ENCODE measurements at regions not wholly inside any gene's neighbourhood (a gene's known extent, or its start where the extent isn't known, plus 50 kb on each side); places are given as distances from the start of the nearest gene placed in this dataset.

DNA sequence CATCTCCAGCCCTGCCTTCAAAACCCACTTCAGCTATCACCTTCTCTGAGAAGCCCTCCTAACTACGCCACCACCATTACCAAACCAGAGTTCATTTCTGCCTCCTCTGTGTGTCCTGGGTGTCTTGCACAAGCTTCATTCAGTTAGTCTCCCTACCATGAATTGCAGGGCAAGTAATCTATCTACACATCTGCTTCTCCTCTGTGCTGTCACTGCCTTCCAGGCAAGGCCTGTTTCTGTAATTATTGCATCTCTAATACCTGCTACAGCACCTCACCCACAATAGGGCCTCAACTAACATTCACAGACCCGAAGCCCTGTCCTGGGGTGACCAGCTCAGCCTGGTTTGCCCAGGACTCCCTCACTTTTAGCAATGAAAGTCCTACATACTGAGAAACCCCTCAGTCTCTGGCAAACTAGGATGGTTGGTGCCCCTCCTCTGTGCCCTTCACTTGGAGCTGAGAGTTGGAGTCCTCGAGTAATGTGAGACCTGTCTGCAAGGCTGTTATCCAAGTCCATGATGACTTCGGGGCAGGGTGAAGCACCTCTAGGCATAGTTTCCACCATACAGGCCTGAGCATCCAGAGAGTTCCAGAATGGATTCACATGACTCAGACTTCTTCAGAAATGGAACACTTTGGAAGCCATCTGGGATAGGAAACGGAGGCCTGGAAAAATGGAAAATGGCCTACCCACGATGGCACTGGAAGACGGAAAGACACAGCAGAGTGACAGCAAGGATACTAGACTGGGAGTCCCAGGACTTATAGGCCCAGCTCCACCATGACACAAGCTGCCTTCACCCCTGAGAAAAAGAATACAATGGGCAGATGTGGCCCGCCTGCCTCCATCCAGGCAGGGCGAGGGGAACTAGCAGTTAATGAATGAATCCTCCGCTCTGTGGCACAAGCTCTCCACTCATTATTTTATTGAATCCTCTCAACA is 269.3 kb downstream of the BUD13 start:
- DNase-seq = no peak

GRCh38 chr11:116502641-116503061 is 270.1 kb downstream of the BUD13 start:
- DNase-seq = no peak

- DNase-seq = no peak
Observed at GRCh38 chr11:116501728-116502127, 271.1 kb downstream of the BUD13 start.

DNA sequence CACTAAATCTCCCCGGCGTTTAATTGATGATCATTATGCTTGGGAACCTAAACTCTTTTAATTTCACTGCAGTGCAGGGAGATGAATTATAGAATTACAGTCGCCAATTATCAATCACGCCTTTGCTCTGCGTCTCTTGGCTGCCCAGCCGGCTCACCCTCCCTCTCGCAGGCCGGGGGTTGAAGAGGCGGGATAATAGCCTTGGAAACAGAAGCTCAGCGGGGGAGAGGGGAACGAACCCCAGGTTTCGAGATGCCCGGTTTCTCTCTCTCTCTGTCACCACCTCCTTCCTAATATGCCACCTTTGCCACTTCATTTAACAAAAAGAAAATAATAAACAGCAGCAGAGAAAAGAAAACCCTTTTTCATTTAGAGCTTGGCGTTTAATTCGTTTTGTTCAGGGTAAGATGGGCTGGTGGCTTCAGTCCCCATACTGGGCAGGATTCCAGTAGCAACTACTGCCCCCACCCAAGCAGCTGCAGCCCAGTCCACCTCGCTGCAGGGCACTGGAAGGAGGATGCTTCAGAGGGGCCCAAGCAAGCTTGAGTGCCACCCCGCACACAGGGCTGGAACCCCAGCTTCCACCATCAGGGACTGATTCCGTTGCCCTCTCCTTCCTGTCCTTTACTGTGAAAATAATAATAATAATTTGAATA is 271.7 kb downstream of the BUD13 start:
- no peak for DNase-seq

DNA sequence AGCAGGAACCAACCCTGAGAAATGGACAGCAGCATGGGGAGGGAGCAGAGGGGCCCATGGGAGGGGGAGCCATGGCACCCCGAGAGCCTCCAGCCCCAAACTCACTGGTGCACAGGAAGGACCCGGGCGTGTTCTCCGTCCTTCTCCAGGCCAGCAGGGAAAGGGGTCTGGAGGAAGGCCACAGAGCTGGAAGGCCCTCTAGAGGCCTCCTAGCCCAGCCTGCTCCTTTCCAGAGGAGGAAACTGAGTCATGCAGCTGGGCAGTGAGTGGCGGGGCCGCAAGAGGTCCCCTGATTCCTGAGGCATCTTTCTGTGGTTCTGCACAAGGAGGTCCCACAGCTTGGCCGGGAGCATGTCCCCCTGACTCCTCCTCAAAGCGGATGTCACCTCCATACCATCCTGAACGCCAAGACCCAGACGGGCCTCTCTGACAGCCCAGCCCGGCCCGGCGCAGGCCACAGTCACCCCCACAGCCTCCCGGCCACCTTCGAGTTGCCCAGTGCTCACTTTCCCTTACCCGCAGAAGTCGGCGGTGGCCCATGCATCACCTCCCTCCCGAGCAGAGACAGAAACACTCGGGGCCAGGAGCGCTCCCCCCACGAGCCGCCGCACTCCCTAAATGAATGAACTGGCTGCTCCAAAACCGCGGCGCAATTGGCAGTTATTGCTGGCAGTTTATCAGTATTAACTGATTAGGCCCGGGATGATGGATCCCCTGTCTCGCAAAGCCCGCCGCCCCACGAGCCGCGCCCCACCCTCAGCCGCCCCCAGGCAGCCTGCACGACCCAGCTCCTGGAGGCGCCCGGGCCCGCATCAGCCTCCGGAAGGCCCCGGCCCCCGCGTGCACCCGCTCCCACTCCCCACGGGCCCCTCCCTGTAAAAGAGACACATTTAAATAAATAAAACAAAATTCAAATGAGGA is 272.5 kb downstream of the BUD13 start:
- DNase-seq = no peak

DNA sequence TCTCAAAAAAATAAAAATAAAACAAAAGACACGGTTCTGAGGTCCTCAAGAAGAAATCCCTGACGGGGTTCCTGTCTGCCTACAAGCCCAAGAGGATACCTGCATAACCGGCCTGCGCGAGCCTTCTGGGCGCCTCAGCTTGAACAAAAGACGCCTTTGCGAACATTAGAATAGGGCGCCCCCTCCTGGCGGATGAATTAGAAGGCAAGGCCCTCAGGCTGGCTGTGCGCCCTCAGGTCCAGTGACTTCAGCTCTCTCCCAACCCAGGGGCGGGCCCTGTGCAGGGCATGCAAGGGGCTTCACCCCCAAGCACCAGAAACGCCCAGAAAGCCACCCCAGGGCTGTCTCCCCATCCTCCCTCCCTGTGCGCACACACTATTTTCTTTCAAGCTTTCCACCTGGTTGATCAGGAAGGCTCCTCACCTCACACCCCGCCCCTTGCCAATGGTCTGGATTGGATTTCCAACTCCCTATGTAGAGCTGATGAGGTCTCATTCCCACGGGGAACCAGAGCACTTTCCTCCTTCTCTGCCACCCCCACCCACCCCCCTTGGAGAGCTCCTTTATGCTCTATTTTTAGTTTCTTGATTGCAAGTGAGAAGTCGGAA is 273.3 kb downstream of the BUD13 start:
- DNase-seq = peak; percentile 28

DNA sequence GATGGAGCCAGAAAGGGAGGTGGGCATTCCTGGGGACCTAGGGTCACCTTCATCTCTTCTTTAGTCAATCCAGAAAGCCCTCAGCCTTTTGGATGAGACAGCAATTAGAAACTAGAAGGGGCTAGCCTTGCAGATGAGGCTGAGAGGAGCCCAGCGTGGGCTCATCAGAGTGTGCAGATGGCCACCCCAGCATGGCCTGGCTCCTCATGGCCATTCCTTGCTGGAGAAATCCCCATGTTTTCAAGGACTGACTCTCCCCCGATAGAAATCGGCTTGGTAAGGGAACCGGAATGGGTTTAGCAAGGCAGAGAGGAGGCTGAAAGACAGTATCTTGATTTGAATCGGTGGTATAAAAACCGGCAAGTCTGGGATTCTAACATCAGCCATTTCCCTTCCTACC is 274.6 kb downstream of the BUD13 start:
- DNase-seq = no peak

GRCh38 chr11:116492600-116492999 is 280.2 kb downstream of the BUD13 start:
- DNase-seq = no peak

GRCh38 chr11:116488836-116489389 is 283.9 kb downstream of the BUD13 start:
- DNase-seq = no peak

DNA sequence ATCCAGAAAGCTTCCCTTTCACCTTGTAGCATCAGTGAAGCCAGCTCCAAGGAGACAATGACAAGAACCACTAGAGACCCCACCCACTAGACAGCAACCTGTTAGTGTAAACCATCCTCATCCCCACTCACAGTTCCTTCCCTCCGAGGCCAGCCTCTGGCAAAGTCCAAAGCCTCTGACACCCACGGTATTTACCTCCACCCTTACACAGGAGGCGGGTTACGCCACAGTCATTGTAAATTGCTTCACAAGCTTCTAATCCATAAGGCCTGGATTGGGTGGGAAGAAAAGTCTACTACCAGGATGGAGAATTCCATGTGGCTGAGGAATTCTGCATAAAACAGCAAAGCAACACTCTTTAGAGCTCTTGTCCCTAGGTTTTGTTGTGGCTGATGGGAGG is 287.4 kb downstream of the BUD13 start:
- DNase-seq = no peak

GRCh38 chr11:116482716-116483115 is 290.1 kb downstream of the BUD13 start:
- DNase-seq = no peak

DNA sequence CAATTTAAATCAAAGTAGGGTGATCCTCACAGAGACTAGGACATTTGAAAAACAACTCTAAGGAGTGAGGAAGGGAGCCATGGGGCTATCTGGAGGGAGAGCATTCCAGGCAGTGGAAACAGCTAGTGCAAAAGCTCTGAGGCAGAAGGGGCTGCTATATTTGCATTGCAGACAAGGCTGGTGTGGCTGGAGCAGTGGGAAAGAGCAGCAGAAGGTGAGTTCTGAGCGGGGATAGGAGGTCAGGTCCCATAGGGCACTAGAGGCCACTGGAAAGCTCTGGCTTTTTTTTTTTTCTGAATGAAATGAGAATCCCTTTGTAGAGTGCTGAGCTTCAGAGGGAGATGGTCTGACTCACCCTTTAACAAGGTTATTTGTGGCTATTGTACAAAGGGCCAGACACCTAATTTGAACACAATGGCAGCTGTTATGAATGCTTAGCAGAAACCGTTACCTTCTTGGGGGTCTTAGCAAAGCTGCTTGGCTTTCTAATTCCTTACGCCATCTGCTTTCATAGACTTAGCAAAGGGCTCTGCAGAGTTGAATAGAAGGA is 291.6 kb downstream of the BUD13 start:
- DNase-seq = no peak

- DNase-seq = no peak
Observed at GRCh38 chr11:116478669-116479668, 293.8 kb downstream of the BUD13 start.

- DNase-seq = no peak
Observed at GRCh38 chr11:116478205-116478604, 294.6 kb downstream of the BUD13 start.

DNA sequence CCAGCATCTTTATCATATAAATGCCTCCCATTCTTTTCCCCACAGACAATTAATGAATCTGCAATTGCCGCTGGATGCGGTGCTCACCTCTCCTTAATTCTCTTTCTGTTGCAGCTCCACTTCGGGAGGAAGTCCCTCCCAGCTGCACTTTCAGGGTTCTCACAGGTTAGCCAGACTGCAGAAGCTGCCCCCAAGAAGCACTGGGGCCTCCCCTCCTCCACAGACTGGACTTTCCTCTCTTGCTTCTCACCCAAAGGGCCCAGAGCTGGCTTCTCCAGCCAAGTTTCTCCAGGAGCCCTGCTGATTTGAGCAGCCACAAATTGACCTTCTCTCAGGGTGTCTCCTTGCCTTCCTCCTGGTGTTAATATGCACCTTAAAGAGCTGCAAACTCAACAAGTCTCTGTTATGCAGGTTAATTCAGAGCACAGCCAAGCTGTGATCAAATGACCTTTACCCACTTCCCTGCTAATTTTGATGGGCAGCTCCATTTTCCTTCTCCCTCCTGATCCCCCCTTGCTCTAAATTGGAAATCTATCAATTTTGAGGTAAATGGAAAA is 298.9 kb downstream of the BUD13 start:
- DNase-seq = no peak

GRCh38 chr11:116473206-116473769 is 299.5 kb downstream of the BUD13 start:
- no peak for DNase-seq

GRCh38 chr11:116472651-116473050 is 300.1 kb downstream of the BUD13 start:
- DNase-seq = no peak

- DNase-seq = no peak
Observed at GRCh38 chr11:116471608-116472256, 301.1 kb downstream of the BUD13 start.

DNA sequence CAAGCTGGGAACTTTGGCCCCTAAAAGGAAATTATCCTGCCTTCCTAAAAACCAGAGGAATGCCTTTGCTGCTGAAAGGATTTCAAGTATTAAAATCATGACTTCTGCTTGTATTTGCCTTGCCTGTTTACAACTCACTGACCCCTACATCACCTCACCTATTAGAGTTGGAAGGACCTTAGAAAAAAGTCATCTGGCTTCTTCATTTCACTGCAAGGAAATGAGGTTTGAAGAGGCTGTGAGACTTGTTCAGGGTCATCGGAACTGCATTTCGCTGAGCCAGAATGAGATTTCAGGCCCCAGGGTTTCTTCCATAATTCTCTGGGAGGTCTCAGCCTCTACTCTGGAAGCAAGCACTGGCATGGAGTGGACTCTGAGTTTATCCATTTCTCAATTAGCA is 304.1 kb downstream of the BUD13 start:
- no peak for DNase-seq

GRCh38 chr11:116467823-116468222 is 305.0 kb downstream of the BUD13 start:
- no peak for DNase-seq
